IMR-90 (cell line): ENCODE measurements at regions not wholly inside any gene's neighbourhood (a gene's known extent, or its start where the extent isn't known, plus 50 kb on each side); places are given as distances from the start of the nearest gene placed in this dataset.

Experiments used
- ATAC-seq: fragments of 200-7000 bp; cut with Tn5 transposase; 2 replicates; pipeline ENCODE4 v1.9.1; 2020; ENCODE audit warnings: low read depth, mild to moderate bottlenecking, moderate library complexity
- BruUV-seq: library from RNA; stranded (reverse); fragments of 400-500 nt; replicated peaks from 2 replicates; lab custom pipeline; 2021; lab: Mats Ljungman, UMichigan
- CTCF ChIA-PET: fragments of 300-600 bp; formaldehyde crosslinking; extraction: SDS; loops from one replicate; lab custom pipeline; 2021; ENCODE audit warnings: antibody characterized with exemption; lab: Yijun Ruan, JAX
- POLR2A ChIA-PET: fragments of 300-600 bp; sonication (Branson Sonifier 250); formaldehyde crosslinking; loops from one replicate; lab custom pipeline; 2022; ENCODE audit warnings: antibody characterized with exemption; ENCODE audit not compliant: unreplicated experiment; lab: Charles Lee
- DNase-seq: peaks from one replicate; pipeline ENCODE4 v3.0.0; 2013
- H2AFZ ChIP-seq: replicated peaks from 2 replicates; pipeline ENCODE3; 2013; ENCODE audit warnings: low read length, mild to moderate bottlenecking; ENCODE audit not compliant: poor library complexity
- H2AK5ac ChIP-seq: 2 replicates; pipeline ENCODE4 v1.6.1; 2013; ENCODE audit warnings: low read depth, low read length, inconsistent platforms
- H2AK9ac ChIP-seq: replicated peaks from 2 replicates; pipeline ENCODE3; 2013; ENCODE audit warnings: mild to moderate bottlenecking, low read depth, low read length, moderate library complexity; ENCODE audit not compliant: poor library complexity
- H2BK120ac ChIP-seq: 2 replicates; pipeline ENCODE4 v1.6.1; 2013; ENCODE audit warnings: low read depth, low read length, inconsistent platforms
- H2BK15ac ChIP-seq: 3 replicates; pipeline ENCODE4 v1.6.1; 2013; ENCODE audit warnings: low read depth, low read length, inconsistent platforms
- H2BK20ac ChIP-seq: 2 replicates; pipeline ENCODE4 v1.6.1; 2013; ENCODE audit warnings: low read depth, mild to moderate bottlenecking, inconsistent platforms, low read length, moderate library complexity
- H2BK5ac ChIP-seq: 2 replicates; pipeline ENCODE4 v1.6.1; 2013; ENCODE audit warnings: mild to moderate bottlenecking, low read depth, low read length, inconsistent platforms; ENCODE audit not compliant: poor library complexity, severe bottlenecking
- H3K14ac ChIP-seq: replicated peaks from 2 replicates; pipeline ENCODE4 v1.6.1; 2013; ENCODE audit warnings: low read depth, low read length, inconsistent platforms
- H3K18ac ChIP-seq: 2 replicates; pipeline ENCODE4 v1.6.1; 2013; ENCODE audit warnings: low read depth, low read length, control low read depth
- H3K23ac ChIP-seq: 2 replicates; pipeline ENCODE4 v1.6.1; 2013; ENCODE audit warnings: low read depth, low read length, inconsistent platforms
- H3K27ac ChIP-seq: 2 replicates; pipeline ENCODE4 v1.5.1; 2013; ENCODE audit warnings: mild to moderate bottlenecking, control low read depth, low read length; ENCODE audit not compliant: insufficient read depth
- H3K27me3 ChIP-seq: 2 replicates; pipeline ENCODE4 v1.6.1; 2013; ENCODE audit warnings: low read length; ENCODE audit not compliant: control insufficient read depth, insufficient read depth
- H3K36me3 ChIP-seq: 2 replicates; pipeline ENCODE4 v1.6.1; 2013; ENCODE audit warnings: low read length, mixed read lengths; ENCODE audit not compliant: control insufficient read depth, insufficient read depth
- H3K4ac ChIP-seq: 2 replicates; pipeline ENCODE4 v1.6.1; 2013; ENCODE audit warnings: low read depth, low read length, inconsistent platforms
- H3K4me1 ChIP-seq: 2 replicates; pipeline ENCODE4 v1.6.1; 2013; ENCODE audit warnings: low read length, mixed read lengths; ENCODE audit not compliant: control insufficient read depth, insufficient read depth
- H3K4me2 ChIP-seq: 2 replicates; pipeline ENCODE4 v1.6.1; 2013; ENCODE audit warnings: low read depth, mild to moderate bottlenecking, control low read depth, low read length, moderate library complexity
- H3K4me3 ChIP-seq: 2 replicates; pipeline ENCODE4 v1.5.1; 2013; ENCODE audit warnings: low read depth, mild to moderate bottlenecking, control low read depth, low read length, moderate library complexity; ENCODE audit not compliant: insufficient read depth
- H3K56ac ChIP-seq: 2 replicates; pipeline ENCODE4 v1.6.1; 2013; ENCODE audit warnings: low read length, inconsistent platforms; ENCODE audit not compliant: insufficient read depth; ENCODE audit errors: extremely low read depth
- H3K79me1 ChIP-seq, 2 experiments: 2 replicates each; pipeline ENCODE4 v1.6.1; 2013; ENCODE audit warnings: low read length in 2 of 2, inconsistent platforms in 1 of 2, low read depth in 1 of 2
- H3K9ac ChIP-seq: 2 replicates; pipeline ENCODE4 v1.6.1; 2013; ENCODE audit warnings: low read depth, low read length, control low read depth
- H3K9me1 ChIP-seq: 2 replicates; pipeline ENCODE4 v1.6.1; 2013; ENCODE audit warnings: low read length, inconsistent platforms; ENCODE audit not compliant: insufficient read depth
- H3K9me3 ChIP-seq: 2 replicates; pipeline ENCODE4 v1.6.1; 2013; ENCODE audit warnings: low read length; ENCODE audit not compliant: control insufficient read depth, insufficient read depth
- H4K20me1 ChIP-seq: 2 replicates; pipeline ENCODE4 v1.6.1; 2013; ENCODE audit warnings: low read length, inconsistent platforms; ENCODE audit not compliant: insufficient read depth
- H4K5ac ChIP-seq: 2 replicates; pipeline ENCODE4 v1.6.1; 2013; ENCODE audit warnings: mild to moderate bottlenecking, low read depth, low read length, control low read depth
- H4K8ac ChIP-seq, 2 experiments: 2 replicates each; pipeline ENCODE4 v1.6.1; 2013; ENCODE audit warnings: low read depth in 2 of 2, low read length in 2 of 2, control low read depth in 1 of 2, inconsistent platforms in 1 of 2
- H4K91ac ChIP-seq: 2 replicates; pipeline ENCODE4 v1.6.1; 2013; ENCODE audit warnings: low read depth, low read length, inconsistent platforms; ENCODE audit not compliant: insufficient read depth
- CHD1 ChIP-seq: IDR thresholded peaks from 2 replicates; pipeline ENCODE4 v1.6.1; 2012; ENCODE audit warnings: low read depth, low read length, improper control_type of control experiment
- CTCF ChIP-seq: conservative IDR thresholded peaks from 2 replicates; pipeline ENCODE4 v1.5.1; 2012; ENCODE audit warnings: mild to moderate bottlenecking, low read depth, low read length, improper control_type of control experiment
- ELK1 ChIP-seq: fragments of 150-350 bp; IDR thresholded peaks from 2 replicates; pipeline ENCODE4 v1.6.1; 2016; ENCODE audit warnings: low read depth, mild to moderate bottlenecking, low read length, moderate library complexity, borderline replicate concordance
- MAFK ChIP-seq: IDR thresholded peaks from 2 replicates; pipeline ENCODE4 v1.6.1; 2012; ENCODE audit warnings: low read depth, low read length, improper control_type of control experiment
- MXI1 ChIP-seq: IDR thresholded peaks from 2 replicates; pipeline ENCODE4 v1.6.1; 2012; ENCODE audit warnings: low read depth, mild to moderate bottlenecking, low read length, moderate library complexity, borderline replicate concordance
- NFE2L2 ChIP-seq: fragments of 150-350 bp; IDR thresholded peaks from 2 replicates; pipeline ENCODE4 v1.6.1; 2016; ENCODE audit warnings: low read depth, mild to moderate bottlenecking, low read length
- POLR2A ChIP-seq: IDR thresholded peaks from 2 replicates; pipeline ENCODE4 v1.6.1; 2012; ENCODE audit warnings: mild to moderate bottlenecking, low read depth, low read length
- RAD21 ChIP-seq: IDR thresholded peaks from 2 replicates; pipeline ENCODE4 v1.6.1; 2012; ENCODE audit warnings: low read length, improper control_type of control experiment
- RCOR1 ChIP-seq: IDR thresholded peaks from 2 replicates; pipeline ENCODE4 v1.6.1; 2012; ENCODE audit warnings: mild to moderate bottlenecking, low read length, improper control_type of control experiment; ENCODE audit not compliant: insufficient replicate concordance
- RFX5 ChIP-seq: IDR thresholded peaks from 2 replicates; pipeline ENCODE4 v1.8.0; 2012; ENCODE audit warnings: low read depth, mild to moderate bottlenecking, low read length, moderate library complexity
- SMC3 ChIP-seq: fragments of 150-350 bp; IDR thresholded peaks from 2 replicates; pipeline ENCODE4 v1.6.1; 2016; ENCODE audit warnings: low read depth, mild to moderate bottlenecking, antibody characterized with exemption, low read length, moderate library complexity
- USF2 ChIP-seq: fragments of 150-350 bp; IDR thresholded peaks from 2 replicates; pipeline ENCODE4 v1.6.1; 2017; ENCODE audit warnings: mild to moderate bottlenecking, antibody characterized with exemption, low read length, low read depth
- WGBS, 2 experiments: methylation state at CpG; one replicate each; pipeline versions ENCODE4 v1.1.5 to v1.1.7; 2013; ENCODE audit warnings: missing lambda C conversion rate in 2 of 2; ENCODE audit not compliant: insufficient read length in 1 of 2; ENCODE audit errors: extremely low coverage in 2 of 2; 5-methylcytosine and 5-hydroxymethylcytosine counted together
- dilution Hi-C: fragments of 300-500 bp; cut with HindIII; formaldehyde crosslinking; loops from one replicate; pipeline ENCODE4 v1.14.3; 2018; ENCODE audit warnings: low sequenced_read_pairs; ENCODE audit not compliant: unreplicated experiment
- in situ Hi-C: fragments of 300-500 bp; cut with MboI; formaldehyde crosslinking; loops from 3 replicates; pipeline ENCODE4 v1.14.3; 2019; ENCODE audit warnings: low sequenced_read_pairs, inconsistent platforms, mixed read lengths
- intact Hi-C: fragments of 100-400 bp; cut with micrococcal nuclease; formaldehyde crosslinking; loops from 2 replicates; pipeline ENCODE4 v1.10.0; 2022

- H3K4me1 ChIP-seq = no peaks in the 10 kb centered on the region
- dilution Hi-C loops (no loop called here), in situ Hi-C loops (no loop called here), intact Hi-C loops (loop anchor here (5.0 kb wide), 1 partner anchor 756 kb away; no protein-coding TSS in a partner anchor)
- ChIA-PET POLR2A (no interaction called here), CTCF (interaction anchor here (1.2 to 1.4 kb wide), 2 partner anchors 10 to 1569 kb away, joined by 3 to 5 read pairs; no protein-coding TSS in a partner anchor)
- no peak overlapping the region for H2AK5ac ChIP-seq
- no peaks in the 10 kb centered on the region for H3K27me3 ChIP-seq
- H3K23ac ChIP-seq = no peak overlapping the region
- H2BK15ac ChIP-seq = no peak overlapping the region
- H2BK20ac ChIP-seq = no peak overlapping the region
- no TSS peak for BruUV-seq
- no peak overlapping the region for H2BK120ac ChIP-seq
- ATAC-seq (0 out of 2 replicates have a peak, but pooled peaks have one; percentile 35), DNase-seq (peak; percentile 27)
- H3K79me1 ChIP-seq = no peaks in the 10 kb centered on the region
- H3K4ac ChIP-seq = no peak overlapping the region
- H3K9ac ChIP-seq = no peak overlapping the region
- no peak for TF ChIP-seq CHD1
- TF ChIP-seq RCOR1 = no peak
- no peak for TF ChIP-seq USF2
- TF ChIP-seq CTCF = peak; percentile 52
- no peak for TF ChIP-seq NFE2L2
- TF ChIP-seq ELK1 = no peak
- peak; percentile 45 for TF ChIP-seq RAD21
- no peak for TF ChIP-seq MXI1
- no peak for TF ChIP-seq MAFK
- TF ChIP-seq RFX5 = no peak
- TF ChIP-seq SMC3 = peak; percentile 30; the same call in 1 of the 2 replicates
- TF ChIP-seq POLR2A = no peak
- H4K91ac ChIP-seq = no peak overlapping the region
- no peak overlapping the region for H2BK5ac ChIP-seq
- no peaks in the 10 kb centered on the region for H3K9me3 ChIP-seq
- no peak overlapping the region for H4K5ac ChIP-seq
- H3K14ac ChIP-seq = no peak overlapping the region
- H3K18ac ChIP-seq = no peak overlapping the region
- no peak overlapping the region for H3K4me2 ChIP-seq
- no CpG with 5 or more reads among the region's 5 CpGs for WGBS, 2 experiments
- no peak overlapping the region for H2AK9ac ChIP-seq
- H2AFZ ChIP-seq = no peak overlapping the region
- H3K36me3 ChIP-seq = no peaks in the 10 kb centered on the region
- H3K27ac ChIP-seq = no peak overlapping the region
- no peak overlapping the region for H3K56ac ChIP-seq
- no peaks in the 10 kb centered on the region for H3K9me1 ChIP-seq
- H4K20me1 ChIP-seq = no peaks in the 10 kb centered on the region
- no peak overlapping the region for H3K4me3 ChIP-seq
- no peak overlapping the region for H4K8ac ChIP-seq
Observed at GRCh38 chr5:12023614-12024241, 119.5 kb upstream of the CTNND2 start.
